ENCODE measurements at regions not wholly inside any gene's neighbourhood (a gene's known extent, or its start where the extent isn't known, plus 50 kb on each side); places are given as distances from the start of the nearest gene placed in this dataset.

DNA sequence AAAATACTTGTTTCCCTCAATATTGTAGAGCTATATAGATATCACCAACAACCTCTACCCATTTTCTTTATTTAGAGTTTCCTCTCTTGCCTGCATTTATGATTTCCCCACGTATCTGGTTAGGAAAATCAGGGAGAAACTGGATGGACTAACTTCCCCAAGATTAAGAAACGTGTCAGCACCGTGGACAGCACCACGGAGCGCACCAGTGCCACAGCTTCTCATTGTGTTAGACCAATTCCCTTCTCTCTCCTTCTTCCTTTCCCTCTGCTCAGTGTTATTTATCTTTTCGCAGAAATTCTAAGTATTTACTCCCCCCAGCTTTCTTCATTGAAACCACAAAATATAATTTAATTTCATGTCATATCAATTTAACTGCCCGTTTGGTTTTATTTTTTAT, 568.6 kb upstream of the BOD1L1 start:
- TF ChIP-seq, protein P1, sequence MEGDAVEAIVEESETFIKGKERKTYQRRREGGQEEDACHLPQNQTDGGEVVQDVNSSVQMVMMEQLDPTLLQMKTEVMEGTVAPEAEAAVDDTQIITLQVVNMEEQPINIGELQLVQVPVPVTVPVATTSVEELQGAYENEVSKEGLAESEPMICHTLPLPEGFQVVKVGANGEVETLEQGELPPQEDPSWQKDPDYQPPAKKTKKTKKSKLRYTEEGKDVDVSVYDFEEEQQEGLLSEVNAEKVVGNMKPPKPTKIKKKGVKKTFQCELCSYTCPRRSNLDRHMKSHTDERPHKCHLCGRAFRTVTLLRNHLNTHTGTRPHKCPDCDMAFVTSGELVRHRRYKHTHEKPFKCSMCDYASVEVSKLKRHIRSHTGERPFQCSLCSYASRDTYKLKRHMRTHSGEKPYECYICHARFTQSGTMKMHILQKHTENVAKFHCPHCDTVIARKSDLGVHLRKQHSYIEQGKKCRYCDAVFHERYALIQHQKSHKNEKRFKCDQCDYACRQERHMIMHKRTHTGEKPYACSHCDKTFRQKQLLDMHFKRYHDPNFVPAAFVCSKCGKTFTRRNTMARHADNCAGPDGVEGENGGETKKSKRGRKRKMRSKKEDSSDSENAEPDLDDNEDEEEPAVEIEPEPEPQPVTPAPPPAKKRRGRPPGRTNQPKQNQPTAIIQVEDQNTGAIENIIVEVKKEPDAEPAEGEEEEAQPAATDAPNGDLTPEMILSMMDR (IDR thresholded peaks at IDR 0.05; ENCODE audit: low read depth, low read length): no peak
- DNase-seq (ENCODE audit: low read depth in 2 of 2): peak; percentile 76 to 77
- H3K4me3 ChIP-seq (replicated peaks in 1 of 2; ENCODE audit: low read depth in 2 of 2, low read length in 2 of 2): no peak overlapping the region

DNA sequence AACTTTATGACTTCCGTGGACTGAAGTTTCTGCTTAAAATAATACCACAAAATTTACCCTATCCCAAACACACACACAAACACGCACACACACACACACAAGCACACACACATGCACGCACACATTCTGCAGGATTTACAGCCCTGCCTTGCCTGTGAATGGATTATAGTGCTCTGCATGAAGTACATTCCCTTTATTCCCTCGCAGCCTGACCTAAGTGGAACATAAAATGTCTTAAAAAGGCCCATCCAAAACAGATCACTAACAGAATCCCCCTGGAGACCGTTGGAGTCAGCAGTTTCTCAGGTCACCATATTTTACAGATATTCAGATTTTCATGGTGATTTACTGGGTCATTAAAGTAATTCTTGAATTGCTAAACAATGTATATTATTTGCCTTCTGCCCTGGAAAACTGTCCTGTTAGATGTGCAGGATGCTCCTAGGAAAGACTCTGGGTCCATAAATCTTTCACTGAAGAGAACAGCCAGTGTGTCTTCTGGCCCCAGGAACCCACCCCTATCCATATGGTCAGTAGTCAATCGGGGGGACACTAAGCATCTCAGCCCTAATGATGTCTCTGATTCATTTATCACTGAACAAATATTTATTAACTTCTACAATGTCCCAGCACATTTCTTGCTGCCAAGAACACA, 587.7 kb upstream of the BOD1L1 start:
- no peak for DNase-seq (ENCODE audit: low read depth in 2 of 2)
- no peak overlapping the region for H3K4me3 ChIP-seq (replicated peaks in 1 of 2; ENCODE audit: low read depth in 2 of 2, low read length in 2 of 2)
- TF ChIP-seq, protein P1 (IDR thresholded peaks at IDR 0.05; ENCODE audit: low read depth, low read length): no peak

DNA sequence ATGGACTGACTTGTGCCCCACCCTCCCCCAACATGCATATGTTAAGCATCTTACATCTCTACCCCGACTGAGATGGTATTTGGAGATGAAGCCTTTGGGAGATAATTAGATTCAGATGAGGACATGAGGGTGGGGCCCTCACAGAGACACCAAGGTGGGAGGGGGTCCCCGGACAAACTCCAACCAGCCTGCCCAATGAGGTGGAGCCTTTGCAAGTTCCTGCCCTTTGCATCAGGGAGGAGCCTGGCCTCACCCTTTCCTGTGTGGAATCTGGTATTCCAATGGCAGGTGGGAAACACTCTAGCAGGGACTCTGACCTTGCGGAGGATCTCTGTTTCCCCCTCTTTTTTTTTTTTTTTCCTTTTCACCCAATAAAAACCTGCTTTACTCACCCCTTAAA, 589.9 kb upstream of the BOD1L1 start:
- DNase-seq (ENCODE audit: low read depth in 2 of 2): no peak
- H3K4me3 ChIP-seq (replicated peaks in 1 of 2; ENCODE audit: low read depth in 2 of 2, low read length in 2 of 2): no peak overlapping the region
- TF ChIP-seq, protein P1 (IDR thresholded peaks at IDR 0.05; ENCODE audit: low read depth, low read length): no peak

DNA sequence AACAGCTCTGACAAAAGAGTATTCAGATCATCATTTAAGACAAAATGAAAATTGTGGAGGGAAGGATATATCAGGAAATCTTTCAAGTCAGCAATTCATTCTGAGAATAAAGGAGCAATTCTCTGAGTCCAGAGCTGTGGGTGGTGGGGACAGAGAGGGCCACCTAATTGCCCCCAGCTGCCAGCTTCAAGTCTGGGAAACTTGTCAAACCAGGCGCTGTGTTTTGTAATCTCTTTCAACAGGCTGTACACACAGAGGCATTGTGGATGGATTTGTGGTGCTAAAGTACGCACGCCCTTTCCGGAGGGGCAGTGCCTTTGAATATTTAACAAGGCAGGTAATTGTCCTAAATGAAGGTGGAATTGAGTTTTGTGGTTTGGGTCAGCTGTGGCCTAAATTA, 591.1 kb upstream of the BOD1L1 start:
- H3K4me3 ChIP-seq (replicated peaks in 1 of 2; ENCODE audit: low read depth in 2 of 2, low read length in 2 of 2): no peak overlapping the region
- DNase-seq (ENCODE audit: low read depth in 2 of 2): no peak
- TF ChIP-seq, protein P1 (IDR thresholded peaks at IDR 0.05; ENCODE audit: low read depth, low read length): no peak

DNA sequence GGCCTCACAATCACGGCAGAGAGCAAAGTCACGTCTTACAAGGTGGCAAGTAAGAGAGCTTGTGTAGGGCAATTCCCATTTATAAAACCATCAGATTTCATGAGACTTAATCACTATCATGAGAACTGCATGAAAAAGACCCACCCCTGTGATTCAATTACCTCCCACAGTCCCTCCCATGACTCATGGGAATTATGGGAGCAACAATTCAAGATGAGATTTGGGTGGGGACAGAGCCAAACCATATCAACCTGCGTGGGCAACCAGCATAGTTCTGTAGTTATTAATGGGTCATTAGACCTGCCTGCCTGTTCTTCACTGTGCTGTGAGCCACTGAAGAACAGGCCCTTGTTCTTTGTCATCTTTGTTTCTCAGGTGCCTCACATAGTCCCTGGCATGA, 593.7 kb upstream of the BOD1L1 start:
- TF ChIP-seq, protein P1 (IDR thresholded peaks at IDR 0.05; ENCODE audit: low read depth, low read length): no peak
- H3K4me3 ChIP-seq (replicated peaks in 1 of 2; ENCODE audit: low read depth in 2 of 2, low read length in 2 of 2): no peak overlapping the region
- peak in 1 of 2 donors; percentile 32 for DNase-seq (ENCODE audit: low read depth in 2 of 2)

DNA sequence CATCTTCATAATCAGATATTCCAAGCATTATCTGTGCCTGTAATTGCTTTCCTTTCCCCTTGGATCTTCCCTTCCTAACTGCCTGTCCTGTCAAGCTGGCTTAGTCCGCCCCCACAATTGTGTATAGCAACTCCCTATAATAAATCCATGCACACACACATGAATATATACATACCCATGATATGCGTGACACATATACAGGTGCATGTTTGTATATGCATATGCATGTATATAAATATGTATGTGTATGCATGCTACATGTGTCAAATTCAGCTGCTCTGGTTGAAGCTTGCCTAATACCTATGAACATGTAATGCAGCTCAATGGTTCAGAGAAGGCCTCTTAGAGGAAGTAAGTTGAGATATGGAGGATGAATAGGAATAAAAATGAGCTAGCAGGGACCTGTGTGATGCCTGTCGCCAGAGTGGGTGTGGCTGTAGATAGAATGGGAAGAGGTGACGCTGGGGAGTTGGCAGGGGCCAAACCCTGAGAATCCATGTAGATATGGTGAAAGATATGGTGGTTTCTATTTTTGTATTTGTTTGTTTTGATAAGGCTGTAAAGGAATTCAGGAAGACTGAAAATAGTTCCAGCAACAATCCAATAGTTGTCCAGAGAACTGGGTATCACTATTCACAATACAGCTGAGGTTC, 595.0 kb upstream of the BOD1L1 start:
- no peak overlapping the region for H3K4me3 ChIP-seq (replicated peaks in 1 of 2; ENCODE audit: low read depth in 2 of 2, low read length in 2 of 2)
- no peak for DNase-seq (ENCODE audit: low read depth in 2 of 2)
- TF ChIP-seq, protein P1 (IDR thresholded peaks at IDR 0.05; ENCODE audit: low read depth, low read length): no peak

Data from cardiac fibroblast (primary cell).